ENCODE measurements at regions not wholly inside any gene's neighbourhood (a gene's known extent, or its start where the extent isn't known, plus 50 kb on each side); places are given as distances from the start of the nearest gene placed in this dataset.

GRCh38 chr12:124406043-124406442 lies 111.2 kb downstream of the RFLNA start:
- H3K27ac Mint-ChIP-seq, result no peak overlapping the region
- CTCF ChIA-PET, result no interaction called here
- no peaks in the 10 kb centered on the region for H3K27me3 Mint-ChIP-seq
- DNase-seq, result no peak
- H3K4me1 Mint-ChIP-seq, result peaks cover 2% of the 10 kb centered on the region
- H3K9me3 Mint-ChIP-seq, result no peaks in the 10 kb centered on the region
- no peak overlapping the region for H3K4me3 Mint-ChIP-seq
- POLR2A ChIA-PET, result no interaction called here
- intact Hi-C loops (cut with micrococcal nuclease), result no loop called here
- peaks cover 51% of the 10 kb centered on the region for H3K36me3 Mint-ChIP-seq (ENCODE audit: low read depth)
- TF ChIP-seq, protein P1, sequence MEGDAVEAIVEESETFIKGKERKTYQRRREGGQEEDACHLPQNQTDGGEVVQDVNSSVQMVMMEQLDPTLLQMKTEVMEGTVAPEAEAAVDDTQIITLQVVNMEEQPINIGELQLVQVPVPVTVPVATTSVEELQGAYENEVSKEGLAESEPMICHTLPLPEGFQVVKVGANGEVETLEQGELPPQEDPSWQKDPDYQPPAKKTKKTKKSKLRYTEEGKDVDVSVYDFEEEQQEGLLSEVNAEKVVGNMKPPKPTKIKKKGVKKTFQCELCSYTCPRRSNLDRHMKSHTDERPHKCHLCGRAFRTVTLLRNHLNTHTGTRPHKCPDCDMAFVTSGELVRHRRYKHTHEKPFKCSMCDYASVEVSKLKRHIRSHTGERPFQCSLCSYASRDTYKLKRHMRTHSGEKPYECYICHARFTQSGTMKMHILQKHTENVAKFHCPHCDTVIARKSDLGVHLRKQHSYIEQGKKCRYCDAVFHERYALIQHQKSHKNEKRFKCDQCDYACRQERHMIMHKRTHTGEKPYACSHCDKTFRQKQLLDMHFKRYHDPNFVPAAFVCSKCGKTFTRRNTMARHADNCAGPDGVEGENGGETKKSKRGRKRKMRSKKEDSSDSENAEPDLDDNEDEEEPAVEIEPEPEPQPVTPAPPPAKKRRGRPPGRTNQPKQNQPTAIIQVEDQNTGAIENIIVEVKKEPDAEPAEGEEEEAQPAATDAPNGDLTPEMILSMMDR (IDR thresholded peaks at IDR 0.05), result no peak
- no peak for ATAC-seq (ENCODE audit: low read depth)

DNA sequence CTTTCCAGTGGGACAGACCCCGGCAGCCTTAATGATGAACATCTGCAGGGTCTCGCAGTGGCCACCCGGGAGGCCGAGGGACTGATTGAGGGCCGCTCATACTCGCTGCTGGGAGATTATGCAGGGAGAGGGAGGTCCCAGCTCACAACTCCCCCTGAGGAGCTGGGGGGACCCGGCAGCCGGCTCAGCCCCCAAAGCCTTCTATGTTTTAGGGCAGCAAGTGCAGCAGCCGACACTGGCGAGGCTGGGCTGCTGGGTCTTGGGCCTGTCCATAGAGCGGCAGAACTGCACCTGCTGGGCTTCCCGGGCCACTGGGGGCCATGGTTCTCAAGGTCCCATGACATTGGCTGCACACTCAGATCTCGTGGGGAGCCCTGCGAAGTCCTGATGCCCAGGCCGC lies 110.7 kb downstream of the RFLNA start:
- H3K36me3 Mint-ChIP-seq (ENCODE audit: low read depth), result peaks cover 54% of the 10 kb centered on the region
- H3K27ac Mint-ChIP-seq, result no peak overlapping the region
- TF ChIP-seq, protein P1 (IDR thresholded peaks at IDR 0.05), result no peak
- CTCF ChIA-PET, result no interaction called here
- H3K4me1 Mint-ChIP-seq, result peaks cover 2% of the 10 kb centered on the region
- DNase-seq (no peak), ATAC-seq (ENCODE audit: low read depth) (no peak)
- POLR2A ChIA-PET, result no interaction called here
- no peaks in the 10 kb centered on the region for H3K9me3 Mint-ChIP-seq
- intact Hi-C loops (cut with micrococcal nuclease), result no loop called here
- no peaks in the 10 kb centered on the region for H3K27me3 Mint-ChIP-seq
- H3K4me3 Mint-ChIP-seq, result no peak overlapping the region

GRCh38 chr12:124405151-124405550 lies 110.3 kb downstream of the RFLNA start:
- no peak for DNase-seq
- Mint-ChIP-seq H3K36me3 (ENCODE audit: low read depth) (peaks cover 56% of the 10 kb centered on the region), H3K4me1 (peaks cover 2% of the 10 kb centered on the region), H3K27me3 (no peaks in the 10 kb centered on the region), H3K27ac (peak overlapping the region; percentile 24), H3K9me3 (no peaks in the 10 kb centered on the region), H3K4me3 (no peak overlapping the region)
- no peak for ATAC-seq (ENCODE audit: low read depth)
- TF ChIP-seq, protein P1 (IDR thresholded peaks at IDR 0.05), result no peak
- intact Hi-C loops (cut with micrococcal nuclease), result no loop called here
- ChIA-PET CTCF (no interaction called here), POLR2A (no interaction called here)

GRCh38 chr12:124404162-124404784 lies 109.4 kb downstream of the RFLNA start:
- no peaks in the 10 kb centered on the region for H3K9me3 Mint-ChIP-seq

GRCh38 chr12:124403273-124403672 lies 108.4 kb downstream of the RFLNA start:
- Mint-ChIP-seq H3K4me3 (no peak overlapping the region), H3K36me3 (ENCODE audit: low read depth) (peaks cover 63% of the 10 kb centered on the region), H3K9me3 (no peaks in the 10 kb centered on the region), H3K27ac (no peak overlapping the region), H3K27me3 (no peaks in the 10 kb centered on the region), H3K4me1 (peaks cover 2% of the 10 kb centered on the region)
- DNase-seq, result no peak
- ChIA-PET CTCF (no interaction called here), POLR2A (no interaction called here)
- TF ChIP-seq, protein P1 (IDR thresholded peaks at IDR 0.05), result no peak
- ATAC-seq (ENCODE audit: low read depth), result no peak
- intact Hi-C loops (cut with micrococcal nuclease), result no loop called here

More at GRCh38 chr12:124404162-124404784, 109.4 kb downstream of the RFLNA start:
- H3K27ac Mint-ChIP-seq, result no peak overlapping the region
- ATAC-seq (ENCODE audit: low read depth) (no peak), DNase-seq (no peak)
- H3K4me1 Mint-ChIP-seq, result peaks cover 2% of the 10 kb centered on the region
- intact Hi-C loops (cut with micrococcal nuclease), result no loop called here
- POLR2A ChIA-PET, result no interaction called here
- TF ChIP-seq, protein P1 (IDR thresholded peaks at IDR 0.05), result no peak
- peaks cover 56% of the 10 kb centered on the region for H3K36me3 Mint-ChIP-seq (ENCODE audit: low read depth)
- H3K4me3 Mint-ChIP-seq, result no peak overlapping the region
- no peaks in the 10 kb centered on the region for H3K27me3 Mint-ChIP-seq
- CTCF ChIA-PET, result interaction anchor here (0.5 kb wide), 1 partner anchor 280 kb away, joined by 3 read pairs; no protein-coding TSS in a partner anchor

All from activated B cell treated with CpG ODN at 0.5 μM for 24 hours (primary cell).